ENCODE measurements at regions not wholly inside any gene's neighbourhood (a gene's known extent, or its start where the extent isn't known, plus 50 kb on each side); places are given as distances from the start of the nearest gene placed in this dataset.

DNA sequence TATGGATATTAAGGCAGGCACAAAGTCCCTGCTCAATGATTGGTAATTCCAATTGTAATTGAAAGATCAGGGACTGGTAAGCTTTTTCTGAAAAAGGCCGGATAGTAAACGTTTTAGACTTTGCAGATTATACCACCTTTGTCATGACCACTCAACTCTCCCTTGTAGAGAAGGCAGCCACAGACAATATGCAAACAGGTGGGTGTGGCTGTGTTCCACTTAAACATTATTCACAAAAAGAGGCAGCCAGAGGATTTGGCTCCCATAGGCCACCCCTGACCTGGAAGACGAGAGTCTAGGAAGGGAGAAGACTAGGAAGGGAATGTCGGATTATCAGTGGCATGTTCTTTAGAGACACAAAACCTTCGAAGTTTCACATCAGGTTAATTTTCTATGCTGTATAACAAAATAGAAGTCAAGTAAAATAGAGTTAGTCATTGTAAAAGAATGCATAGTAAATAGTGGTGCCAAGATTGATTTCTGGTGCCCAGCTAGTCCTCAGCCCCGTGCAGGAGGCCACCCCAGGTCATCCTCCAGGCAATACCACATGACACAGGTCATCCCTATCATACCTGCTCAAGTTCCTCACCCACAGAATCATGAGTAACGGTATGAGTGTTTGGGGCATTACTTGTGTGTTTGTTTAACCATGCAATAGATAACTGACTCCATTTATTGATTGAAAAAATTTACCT lies 193.8 kb downstream of the PLPP4 start:
- H3K4me3 ChIP-seq: no peak overlapping the region
- no peaks in the 10 kb centered on the region for H3K27me3 ChIP-seq
- no peak overlapping the region for H3K27ac ChIP-seq
- no peak overlapping the region for H3K9ac ChIP-seq (ENCODE audit: low read depth in 2 of 2, low read length in 2 of 2)
- no peaks in the 10 kb centered on the region for H3K4me1 ChIP-seq
- H3K9me3 ChIP-seq: no peaks in the 10 kb centered on the region
- DNase-seq: no peak
- no peaks in the 10 kb centered on the region for H3K36me3 ChIP-seq
- intact Hi-C loops (cut with DNase I): no loop called here
- TF ChIP-seq, protein P1, sequence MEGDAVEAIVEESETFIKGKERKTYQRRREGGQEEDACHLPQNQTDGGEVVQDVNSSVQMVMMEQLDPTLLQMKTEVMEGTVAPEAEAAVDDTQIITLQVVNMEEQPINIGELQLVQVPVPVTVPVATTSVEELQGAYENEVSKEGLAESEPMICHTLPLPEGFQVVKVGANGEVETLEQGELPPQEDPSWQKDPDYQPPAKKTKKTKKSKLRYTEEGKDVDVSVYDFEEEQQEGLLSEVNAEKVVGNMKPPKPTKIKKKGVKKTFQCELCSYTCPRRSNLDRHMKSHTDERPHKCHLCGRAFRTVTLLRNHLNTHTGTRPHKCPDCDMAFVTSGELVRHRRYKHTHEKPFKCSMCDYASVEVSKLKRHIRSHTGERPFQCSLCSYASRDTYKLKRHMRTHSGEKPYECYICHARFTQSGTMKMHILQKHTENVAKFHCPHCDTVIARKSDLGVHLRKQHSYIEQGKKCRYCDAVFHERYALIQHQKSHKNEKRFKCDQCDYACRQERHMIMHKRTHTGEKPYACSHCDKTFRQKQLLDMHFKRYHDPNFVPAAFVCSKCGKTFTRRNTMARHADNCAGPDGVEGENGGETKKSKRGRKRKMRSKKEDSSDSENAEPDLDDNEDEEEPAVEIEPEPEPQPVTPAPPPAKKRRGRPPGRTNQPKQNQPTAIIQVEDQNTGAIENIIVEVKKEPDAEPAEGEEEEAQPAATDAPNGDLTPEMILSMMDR (IDR thresholded peaks at IDR 0.05): no peak

DNA sequence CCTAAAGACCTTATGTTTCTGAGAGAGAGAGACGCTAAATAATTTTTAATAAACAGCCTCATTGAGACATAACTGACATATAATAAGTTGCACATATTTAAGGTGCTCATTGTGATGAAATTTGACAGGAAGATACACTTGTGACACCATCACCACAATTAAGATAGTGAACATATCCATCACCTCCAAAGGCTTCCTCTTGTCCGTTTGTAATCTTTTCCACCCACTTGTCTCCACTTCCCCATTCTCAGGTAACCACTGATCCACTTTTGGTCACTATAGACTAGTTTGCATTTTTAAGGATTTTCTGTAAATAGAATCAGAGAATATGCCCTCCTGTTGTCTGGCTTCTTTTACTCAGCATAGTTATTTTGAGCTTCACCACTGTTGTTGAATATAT lies 195.1 kb upstream of the WDR11 start:
- H3K4me3 ChIP-seq: no peak overlapping the region
- H3K4me1 ChIP-seq: no peaks in the 10 kb centered on the region

DNA sequence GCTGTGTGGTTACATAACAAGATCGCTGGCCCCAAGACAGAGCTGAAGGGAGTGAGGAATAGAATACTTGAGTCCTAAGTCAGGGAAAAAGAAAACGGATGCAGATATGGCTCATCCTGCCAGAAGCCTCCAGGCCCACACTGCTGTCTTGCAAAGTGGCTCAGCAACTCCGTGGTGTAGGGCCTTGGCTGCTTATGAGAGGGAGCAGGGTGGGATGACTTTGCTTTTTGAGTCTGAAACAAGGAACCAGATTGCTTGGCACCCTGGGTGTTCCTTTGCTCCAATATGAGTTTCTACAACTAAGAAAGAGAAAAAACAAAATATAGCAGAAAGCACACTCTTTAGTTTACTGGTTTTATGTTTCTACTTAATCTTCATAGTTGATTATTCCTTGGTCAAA lies 193.8 kb upstream of the WDR11 start:
- intact Hi-C loops (cut with DNase I): no loop called here
- Histone ChIP-seq H3K9ac (ENCODE audit: low read depth in 2 of 2, low read length in 2 of 2) (no peak overlapping the region), H3K36me3 (no peaks in the 10 kb centered on the region), H3K27ac (no peak overlapping the region), H3K4me3 (no peak overlapping the region), H3K4me1 (no peaks in the 10 kb centered on the region), H3K27me3 (no peaks in the 10 kb centered on the region), H3K9me3 (no peaks in the 10 kb centered on the region)
- TF ChIP-seq, protein P1 (IDR thresholded peaks at IDR 0.05): no peak
- no peak for DNase-seq

More for the DNA sequence above, 195.1 kb upstream of the WDR11 start:
- Histone ChIP-seq H3K27me3 (no peaks in the 10 kb centered on the region), H3K9me3 (no peaks in the 10 kb centered on the region), H3K9ac (ENCODE audit: low read depth in 2 of 2, low read length in 2 of 2) (no peak overlapping the region), H3K27ac (no peak overlapping the region), H3K36me3 (no peaks in the 10 kb centered on the region)
- TF ChIP-seq, protein P1 (IDR thresholded peaks at IDR 0.05): no peak
- DNase-seq: no peak
- intact Hi-C loops (cut with DNase I): no loop called here

DNA sequence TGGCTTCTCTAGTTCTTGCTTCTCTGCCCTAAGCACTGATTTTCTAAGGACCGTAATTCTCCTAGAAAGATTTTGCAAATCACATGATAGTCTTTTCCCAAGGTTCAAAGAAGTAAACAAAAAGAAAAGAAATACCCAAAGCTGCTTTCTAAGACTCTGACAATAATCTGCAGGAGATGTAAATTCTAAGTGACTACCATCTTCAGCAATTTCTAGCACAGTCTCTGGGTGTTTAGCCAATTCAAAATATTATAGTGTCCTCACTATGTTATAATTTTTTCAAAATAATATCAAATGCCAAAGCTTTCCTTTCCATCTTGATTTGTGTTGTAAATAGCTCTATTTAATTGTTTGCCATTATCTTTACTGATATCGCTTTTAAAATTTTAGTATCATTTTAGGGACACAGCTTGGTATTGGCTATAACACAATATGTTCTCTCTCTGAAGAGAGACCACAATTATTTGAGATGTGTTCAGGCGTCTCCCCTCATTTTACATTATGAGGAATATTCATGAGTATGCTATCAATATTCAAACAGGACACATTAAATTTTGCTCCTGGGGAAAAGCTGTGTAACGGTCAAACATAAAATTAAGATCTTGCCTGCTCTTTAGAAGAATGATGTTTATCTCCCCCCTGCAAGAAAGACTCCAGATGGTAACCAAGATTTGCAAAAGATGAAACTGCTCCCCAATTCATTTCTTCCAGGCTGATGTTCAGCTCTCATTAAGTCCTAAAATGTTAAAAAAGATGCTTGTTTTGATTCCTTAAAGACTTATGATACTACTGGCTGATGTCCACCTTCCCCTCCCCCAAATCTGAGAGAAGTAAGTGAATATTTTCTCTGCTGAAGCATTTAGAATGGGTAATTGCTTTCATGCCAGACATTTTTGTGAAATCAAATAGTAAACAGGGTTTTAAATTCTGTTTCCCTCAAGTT lies 191.9 kb upstream of the WDR11 start:
- intact Hi-C loops (cut with DNase I): no loop called here
- H3K9me3 ChIP-seq: no peaks in the 10 kb centered on the region
- H3K27ac ChIP-seq: no peak overlapping the region
- TF ChIP-seq, protein P1 (IDR thresholded peaks at IDR 0.05): no peak
- H3K9ac ChIP-seq (ENCODE audit: low read depth in 2 of 2, low read length in 2 of 2): no peak overlapping the region
- no peak overlapping the region for H3K4me3 ChIP-seq
- no peaks in the 10 kb centered on the region for H3K4me1 ChIP-seq
- H3K27me3 ChIP-seq: no peaks in the 10 kb centered on the region
- DNase-seq: no peak
- H3K36me3 ChIP-seq: no peaks in the 10 kb centered on the region

DNA sequence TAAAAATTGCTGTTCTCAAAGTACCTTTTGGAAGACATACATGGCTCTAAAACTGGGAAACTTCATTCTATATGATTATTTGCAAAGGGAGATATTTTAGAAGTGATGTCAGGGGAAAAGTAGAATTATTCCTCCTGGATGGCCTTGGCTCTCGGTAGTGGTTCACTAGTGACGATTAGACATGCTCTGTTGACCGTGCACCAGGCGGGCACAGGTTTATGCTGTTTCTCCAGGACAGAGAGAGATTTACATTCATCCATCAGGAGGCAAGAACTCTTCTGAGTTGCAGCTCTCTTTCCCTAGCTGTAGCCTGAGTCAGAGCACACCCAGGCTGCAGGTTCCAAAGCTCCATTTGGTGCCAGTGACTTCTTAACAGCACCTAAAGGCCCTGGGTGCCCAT lies 184.9 kb upstream of the WDR11 start:
- Histone ChIP-seq H3K4me3 (no peak overlapping the region), H3K4me1 (no peaks in the 10 kb centered on the region), H3K9me3 (no peaks in the 10 kb centered on the region), H3K27ac (no peak overlapping the region), H3K27me3 (no peaks in the 10 kb centered on the region), H3K36me3 (no peaks in the 10 kb centered on the region), H3K9ac (ENCODE audit: low read depth in 2 of 2, low read length in 2 of 2) (no peak overlapping the region)
- intact Hi-C loops (cut with DNase I): no loop called here
- TF ChIP-seq, protein P1 (IDR thresholded peaks at IDR 0.05): no peak
- no peak for DNase-seq

All from colonic mucosa (tissue), 4 donors.